GM21825 (cell line): ENCODE measurements at regions not wholly inside any gene's neighbourhood (a gene's known extent, or its start where the extent isn't known, plus 50 kb on each side); places are given as distances from the start of the nearest gene placed in this dataset.

Source experiments
- ATAC-seq: cut with Tn5 transposase; IDR thresholded peaks from one replicate; pipeline ENCODE4 v1.9.1; 2021; ENCODE audit warnings: mild to moderate bottlenecking, moderate library complexity; ENCODE audit not compliant: unreplicated experiment

GRCh38 chr9:81292056-81292805 is 397.1 kb downstream of the TLE1 start:
- no peak for ATAC-seq

- ATAC-seq, result no peak
Measured at GRCh38 chr9:81289622-81290021, 399.7 kb downstream of the TLE1 start.

GRCh38 chr9:81268048-81268447 is 421.3 kb downstream of the TLE1 start:
- ATAC-seq, result no peak

- no peak for ATAC-seq
Measured at GRCh38 chr9:81266674-81267073, 422.7 kb downstream of the TLE1 start.

- no peak for ATAC-seq
Measured at GRCh38 chr9:81266086-81266485, 423.3 kb downstream of the TLE1 start.

GRCh38 chr9:81264516-81264915 is 424.8 kb downstream of the TLE1 start:
- ATAC-seq, result no peak

- ATAC-seq, result no peak
Measured at GRCh38 chr9:81259896-81260295, 429.5 kb downstream of the TLE1 start.

GRCh38 chr9:81256368-81256767 is 433.0 kb downstream of the TLE1 start:
- no peak for ATAC-seq

- ATAC-seq, result no peak
Measured at GRCh38 chr9:81250606-81251005, 438.7 kb downstream of the TLE1 start.

GRCh38 chr9:81250041-81250440 is 439.3 kb downstream of the TLE1 start:
- no peak for ATAC-seq

- ATAC-seq, result no peak
Measured at GRCh38 chr9:81245254-81245956, 443.9 kb downstream of the TLE1 start.

GRCh38 chr9:81244631-81245030 is 444.7 kb downstream of the TLE1 start:
- ATAC-seq, result no peak

- no peak for ATAC-seq
Measured at GRCh38 chr9:81242866-81243265, 446.5 kb downstream of the TLE1 start.

GRCh38 chr9:81239388-81239787 is 450.0 kb downstream of the TLE1 start:
- ATAC-seq, result no peak

GRCh38 chr9:81237565-81238231 is 451.6 kb downstream of the TLE1 start:
- ATAC-seq, result no peak

GRCh38 chr9:81234924-81235610 is 454.3 kb downstream of the TLE1 start:
- no peak for ATAC-seq

GRCh38 chr9:81231011-81231410 is 458.3 kb downstream of the TLE1 start:
- no peak for ATAC-seq

GRCh38 chr9:81227507-81228245 is 461.7 kb downstream of the TLE1 start:
- ATAC-seq, result no peak

- no peak for ATAC-seq
Measured at GRCh38 chr9:81225596-81225995, 463.8 kb downstream of the TLE1 start.

GRCh38 chr9:81224166-81225081 is 464.9 kb downstream of the TLE1 start:
- ATAC-seq, result no peak
